Ovary (tissue), 7 donors: ENCODE measurements at regions not wholly inside any gene's neighbourhood (a gene's known extent, or its start where the extent isn't known, plus 50 kb on each side); places are given as distances from the start of the nearest gene placed in this dataset.

Experiments used
- DNase-seq, 5 donors: peaks; one replicate each; pipeline ENCODE4 v3.0.0-alpha.2; 2019 to 2020
- H3K27ac ChIP-seq, 2 donors: fragments of 200-600 bp; one replicate each; pipeline versions ENCODE4 v1.5.1 to v1.8.0; 2019 to 2022
- H3K27me3 ChIP-seq: fragments of 200-600 bp; one replicate; pipeline ENCODE4 v1.8.0; 2022
- H3K36me3 ChIP-seq: fragments of 200-600 bp; sonication (generic); one replicate; pipeline ENCODE4 v1.5.1; 2019
- H3K4me1 ChIP-seq: one replicate; pipeline ENCODE4 v1.8.1; 2013; ENCODE audit warnings: mild to moderate bottlenecking, moderate library complexity; ENCODE audit not compliant: insufficient read depth
- H3K4me3 ChIP-seq: fragments of 200-600 bp; sonication (generic); one replicate; pipeline ENCODE4 v1.5.1; 2017
- H3K9me3 ChIP-seq, 2 donors: fragments of 200-600 bp in 1 of 2; sonication (generic) in 1 of 2; one replicate each; pipeline versions ENCODE4 v1.5.1 to v1.8.1; 2013 to 2019; ENCODE audit warnings: mild to moderate bottlenecking in 1 of 2, moderate library complexity in 1 of 2
- CTCF ChIP-seq, 3 donors: fragments of 450-650 bp in 2 of 3; fragments of 200-600 bp in 1 of 3; IDR thresholded peaks; one replicate each; pipeline versions ENCODE4 v1.5.1 to v1.8.0; 2016 to 2022; ENCODE audit warnings: antibody characterized with exemption in 3 of 3, mild to moderate bottlenecking in 1 of 3
- EP300 ChIP-seq: sonication (generic); formaldehyde crosslinking; IDR thresholded peaks from one replicate; pipeline ENCODE4 v1.6.1; 2017; ENCODE audit warnings: antibody characterized with exemption
- POLR2A ChIP-seq: fragments of 450-650 bp; IDR thresholded peaks from one replicate; pipeline ENCODE4 v1.6.1; 2017; ENCODE audit warnings: antibody characterized with exemption, mild to moderate bottlenecking, moderate library complexity
- WGBS, 3 donors: extraction: QIAGEN DNeasy Blood & Tissue Kit in 1 of 3; methylation state at CpG; one replicate each; pipeline versions ENCODE4 v1.1.5 to v1.1.7; 2013 to 2017; 5-methylcytosine and 5-hydroxymethylcytosine counted together
- intact Hi-C, 4 donors: fragments of 100-400 bp; cut with DNase I; formaldehyde crosslinking; loops; one replicate each; pipeline versions ENCODE4 v1.11.0 to v1.15.1; 2022 to 2023
- donor health status: DM: no; HTN: no; CAD: no; lungs with moderate emphysema.
- donor health status: DM: no; HTN: no; CAD: no.
- donor health status: Bipolar disorder and iron deficiency.
- donor health status: DM: no; HTN: no; CAD: no.
- donor health status: DM: yes; HTN: yes; CAD: no.

DNA sequence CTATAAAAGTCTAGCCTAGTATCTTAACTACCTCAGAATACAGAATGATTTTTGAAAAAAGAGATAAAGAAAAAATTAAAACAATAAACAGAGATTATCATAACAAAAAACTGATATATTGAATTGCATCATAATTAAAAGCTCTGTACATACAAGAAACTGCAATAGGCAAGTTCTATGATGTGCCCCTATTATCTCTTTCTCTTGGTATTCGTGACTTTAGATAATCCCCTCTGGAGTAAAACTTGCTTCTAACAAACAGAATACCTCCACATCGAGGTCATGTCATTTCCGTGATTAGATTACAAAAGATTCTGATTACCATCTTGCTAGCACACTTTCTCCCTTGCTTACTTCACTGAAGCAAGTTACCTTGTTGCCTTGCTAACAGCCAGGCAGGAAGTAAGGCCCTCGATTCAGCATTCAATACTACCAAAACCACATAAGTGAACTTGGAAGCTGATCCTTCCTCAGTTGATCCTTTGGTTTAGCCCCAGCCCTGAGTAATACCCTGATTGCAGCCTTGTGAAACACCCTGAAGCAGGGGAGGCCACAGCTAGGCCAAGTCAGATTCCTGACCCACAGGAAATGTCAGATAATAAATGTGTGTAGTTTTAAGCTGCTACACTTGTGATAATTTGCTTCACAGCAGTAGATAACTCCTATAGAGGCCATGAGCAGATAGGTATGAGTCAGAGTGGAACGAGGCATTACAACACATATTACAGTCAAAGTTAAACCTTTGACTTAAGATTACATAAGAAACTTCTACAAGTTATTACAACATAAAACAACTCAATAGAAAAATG, 53.7 kb upstream of the TMX4 start:
- 33 to 53% (median 51%) methylated on average over 5 of the region's 5 CpGs for WGBS, 3 donors
- intact Hi-C loops: no loop called here
- H3K9me3 ChIP-seq: no peaks in the 10 kb centered on the region
- no peak for DNase-seq
- H3K4me1 ChIP-seq: no peaks in the 10 kb centered on the region
- no peaks in the 10 kb centered on the region for H3K36me3 ChIP-seq
- no peaks in the 10 kb centered on the region for H3K27me3 ChIP-seq
- H3K27ac ChIP-seq: no peak overlapping the region
- TF ChIP-seq EP300: no peak
- TF ChIP-seq POLR2A: no peak
- TF ChIP-seq CTCF (IDR thresholded peaks at IDR 0.05): no peak
- no peak overlapping the region for H3K4me3 ChIP-seq

GRCh38 chr20:8074931-8075330, 55.4 kb upstream of the TMX4 start:
- H3K36me3 ChIP-seq: no peaks in the 10 kb centered on the region
- TF ChIP-seq CTCF (IDR thresholded peaks at IDR 0.05) (no peak), EP300 (no peak), POLR2A (no peak)
- no peak overlapping the region for H3K4me3 ChIP-seq
- H3K4me1 ChIP-seq: no peaks in the 10 kb centered on the region
- H3K27ac ChIP-seq: no peak overlapping the region
- intact Hi-C loops: no loop called here
- 74 to 88% (median 77%) methylated on average over 3 of the region's 3 CpGs for WGBS, 3 donors
- H3K9me3 ChIP-seq: no peaks in the 10 kb centered on the region
- H3K27me3 ChIP-seq: no peaks in the 10 kb centered on the region
- no peak for DNase-seq

DNA sequence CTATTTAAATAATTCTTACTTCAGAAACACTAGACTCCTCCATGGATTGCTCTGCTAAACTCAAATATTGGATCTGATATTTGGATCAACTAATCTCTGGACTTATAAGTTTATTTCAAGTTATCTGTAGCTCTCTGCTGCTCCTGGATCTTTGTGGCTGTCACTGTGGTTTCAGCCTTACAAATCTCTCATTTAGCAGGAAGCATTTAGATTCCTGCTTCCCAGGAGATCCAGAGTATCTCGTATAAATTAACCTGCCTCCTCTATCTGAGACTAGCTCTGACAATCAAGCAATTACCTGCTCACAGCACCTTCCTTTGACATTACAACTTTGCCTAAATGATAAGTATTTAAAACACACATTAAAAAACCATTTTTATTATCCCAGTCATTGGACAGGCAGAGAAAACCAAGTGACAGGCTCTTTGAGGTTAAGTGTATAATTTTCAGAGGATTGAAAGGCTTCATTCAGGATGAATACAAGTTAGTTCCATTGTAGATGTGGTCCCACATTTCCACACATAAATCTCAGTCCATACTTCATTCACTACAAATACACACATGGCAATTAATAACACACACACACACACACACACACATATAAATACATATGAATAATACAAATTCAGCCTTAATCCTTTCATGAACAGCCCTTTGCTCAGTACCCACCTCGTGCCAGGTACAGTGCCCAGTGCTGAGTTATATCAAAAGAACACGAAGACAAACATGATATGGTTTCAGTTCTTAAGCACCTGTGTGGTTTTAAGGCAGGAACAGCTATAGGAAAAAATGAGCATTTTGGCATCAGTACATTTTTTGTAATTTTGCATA, 55.5 kb upstream of the PLCB1 start:
- TF ChIP-seq CTCF (IDR thresholded peaks at IDR 0.05) (no peak), EP300 (no peak), POLR2A (no peak)
- WGBS, 3 donors: 52 to 69% (median 61%) methylated on average over 3 of the region's 3 CpGs
- H3K27ac ChIP-seq: no peak overlapping the region

DNA sequence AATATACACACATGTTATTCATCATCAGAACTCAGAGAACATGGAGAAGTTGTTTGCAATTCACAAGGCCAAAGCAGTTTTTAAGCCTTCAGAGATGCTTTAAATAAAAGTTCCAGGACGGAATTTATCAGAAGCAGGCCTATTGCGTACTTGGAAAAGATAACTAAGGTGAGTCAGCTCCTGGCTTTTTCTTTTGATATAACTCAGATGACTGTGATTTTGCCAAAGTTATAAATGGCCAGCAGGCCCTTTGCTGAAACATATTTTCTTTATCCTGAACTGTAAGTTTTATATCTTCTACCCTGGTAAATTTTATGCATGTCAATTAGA, 55.0 kb upstream of the PLCB1 start:
- TF ChIP-seq EP300: no peak
- TF ChIP-seq POLR2A: no peak
- TF ChIP-seq CTCF (IDR thresholded peaks at IDR 0.05): no peak
- intact Hi-C loops: no loop called here
- no peak overlapping the region for H3K4me3 ChIP-seq
- H3K27me3 ChIP-seq: no peaks in the 10 kb centered on the region
- 15 to 25% (median 19%) methylated on average over 2 of the region's 2 CpGs for WGBS, 3 donors
- no peaks in the 10 kb centered on the region for H3K4me1 ChIP-seq
- H3K9me3 ChIP-seq: no peaks in the 10 kb centered on the region
- no peak for DNase-seq
- H3K36me3 ChIP-seq: no peaks in the 10 kb centered on the region
- no peak overlapping the region for H3K27ac ChIP-seq

More for the DNA sequence above, 55.5 kb upstream of the PLCB1 start:
- no peak overlapping the region for H3K4me3 ChIP-seq
- intact Hi-C loops: no loop called here
- no peaks in the 10 kb centered on the region for H3K36me3 ChIP-seq
- no peaks in the 10 kb centered on the region for H3K9me3 ChIP-seq
- no peaks in the 10 kb centered on the region for H3K4me1 ChIP-seq
- no peaks in the 10 kb centered on the region for H3K27me3 ChIP-seq
- DNase-seq: no peak
